ENCODE measurements at regions not wholly inside any gene's neighbourhood (a gene's known extent, or its start where the extent isn't known, plus 50 kb on each side); places are given as distances from the start of the nearest gene placed in this dataset.

DNA sequence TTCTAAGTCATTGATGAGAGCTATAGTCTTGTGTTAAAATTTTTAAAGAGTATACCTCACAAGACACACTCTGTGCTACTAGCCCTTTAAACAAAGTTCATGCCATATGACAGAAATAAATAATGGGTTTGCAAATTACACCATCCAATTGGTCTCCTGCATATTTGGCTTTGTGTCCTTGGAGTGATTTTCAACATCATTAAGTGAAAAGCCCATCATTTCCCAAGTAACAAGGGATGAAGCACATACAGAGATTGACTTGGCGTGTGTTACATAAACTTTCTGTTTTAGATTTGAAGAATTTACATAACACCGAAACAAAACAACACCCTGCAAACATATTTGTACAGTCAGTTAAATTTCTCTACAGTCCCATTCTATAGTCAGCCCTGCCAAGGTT is 216.9 kb upstream of the NEIL3 start:
- intact Hi-C loops (cut with DNase I) = no loop called here
- no peak for DNase-seq (ENCODE audit: low spot score)

DNA sequence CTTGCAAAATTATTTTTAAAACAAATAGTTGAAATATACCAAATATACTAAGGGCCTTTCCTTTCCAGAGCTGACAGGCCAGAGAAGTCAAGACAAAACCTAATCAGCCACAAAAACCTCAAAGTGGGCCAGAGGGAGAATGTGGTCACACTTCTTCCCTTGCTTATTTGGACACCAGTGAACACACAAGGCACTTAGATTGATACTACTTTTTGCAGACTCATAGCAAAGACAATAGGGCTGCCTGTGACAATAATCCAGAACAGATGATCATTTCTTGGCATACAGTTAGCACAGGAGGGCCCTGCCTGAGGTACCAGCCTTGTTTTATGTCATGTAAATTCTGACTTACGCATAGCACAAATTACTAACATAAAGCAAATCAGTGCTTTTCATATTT is 215.7 kb upstream of the NEIL3 start:
- no peak for DNase-seq (ENCODE audit: low spot score)
- intact Hi-C loops (cut with DNase I) = no loop called here

DNA sequence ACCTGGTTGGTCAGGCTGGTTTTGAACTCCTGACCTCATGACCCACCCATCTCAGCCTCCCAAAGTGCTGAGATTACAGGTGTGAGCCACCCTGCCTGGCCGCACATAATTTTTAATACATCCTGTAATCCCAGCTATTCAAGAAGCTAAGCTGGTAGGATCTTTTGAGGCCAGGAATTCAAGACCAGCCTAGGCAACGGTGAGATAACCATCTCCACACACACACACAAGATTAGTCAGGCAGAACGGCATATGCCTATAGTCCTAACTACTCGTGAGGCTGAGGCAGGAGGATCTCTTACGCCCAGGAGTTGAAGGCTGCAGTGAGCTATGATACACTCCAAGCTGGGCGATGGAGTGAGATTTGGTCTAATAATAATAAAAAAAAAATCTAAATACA is 212.4 kb upstream of the NEIL3 start:
- intact Hi-C loops (cut with DNase I) = no loop called here
- no peak for DNase-seq (ENCODE audit: low spot score)

DNA sequence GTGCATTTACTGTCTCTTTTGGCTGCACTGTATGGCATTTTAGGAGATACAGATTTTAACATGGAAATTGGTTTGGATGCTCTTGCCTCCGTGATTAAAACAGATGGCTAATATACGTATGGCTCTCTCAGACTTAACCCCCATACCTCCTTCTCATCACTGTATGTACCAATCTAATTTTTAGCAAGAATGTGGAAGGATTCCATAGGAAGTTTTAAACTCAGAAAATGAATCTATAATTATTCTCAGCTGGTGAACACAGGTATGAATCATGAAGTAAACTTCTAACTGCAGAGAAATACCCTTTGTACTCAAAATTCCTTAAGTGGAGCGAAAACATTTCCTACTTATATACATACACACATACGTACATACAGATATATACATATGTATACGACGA is 210.5 kb upstream of the NEIL3 start:
- intact Hi-C loops (cut with DNase I) = no loop called here

DNA sequence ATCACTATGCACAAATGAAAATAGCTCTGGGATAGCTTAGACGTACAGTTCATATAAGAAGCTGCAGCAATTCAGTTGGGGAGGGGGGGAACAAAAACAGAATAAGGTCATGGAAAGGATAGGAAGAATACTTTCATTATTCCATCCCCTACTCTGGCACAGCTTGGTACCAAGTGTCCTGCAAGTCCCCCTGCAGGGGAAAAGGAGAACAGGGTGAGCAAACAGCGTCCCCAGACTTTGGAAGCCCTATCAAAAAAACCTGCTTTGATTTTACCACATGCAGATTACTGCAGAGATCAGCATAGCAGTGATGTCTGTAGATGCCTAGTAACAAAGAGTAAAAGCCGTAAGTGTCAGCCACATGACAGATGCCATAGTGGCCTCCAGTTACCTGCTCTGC is 209.4 kb upstream of the NEIL3 start:
- no peak for DNase-seq (ENCODE audit: low spot score)
- intact Hi-C loops (cut with DNase I) = no loop called here

More for the DNA sequence above, 210.5 kb upstream of the NEIL3 start:
- DNase-seq (ENCODE audit: low spot score) = no peak

DNA sequence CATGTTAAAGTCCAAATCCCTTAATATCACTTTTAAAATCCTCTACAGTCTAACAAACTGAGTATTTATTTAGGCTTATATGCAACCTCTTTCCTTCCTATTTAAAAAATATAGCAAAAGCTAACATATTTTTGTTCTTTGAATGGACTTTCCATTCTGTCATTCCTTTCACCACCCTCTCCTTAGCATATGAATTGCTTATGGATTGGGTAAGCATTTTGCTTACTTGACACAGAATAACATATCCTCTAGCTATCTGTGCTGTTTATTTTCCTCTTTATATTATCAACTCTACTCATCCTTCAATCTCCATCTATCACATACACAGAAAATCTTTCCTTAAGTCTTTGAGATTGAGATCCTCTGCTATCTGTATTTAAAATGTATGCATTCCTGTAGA is 206.1 kb upstream of the NEIL3 start:
- intact Hi-C loops (cut with DNase I) = no loop called here
- no peak for DNase-seq (ENCODE audit: low spot score)

DNA sequence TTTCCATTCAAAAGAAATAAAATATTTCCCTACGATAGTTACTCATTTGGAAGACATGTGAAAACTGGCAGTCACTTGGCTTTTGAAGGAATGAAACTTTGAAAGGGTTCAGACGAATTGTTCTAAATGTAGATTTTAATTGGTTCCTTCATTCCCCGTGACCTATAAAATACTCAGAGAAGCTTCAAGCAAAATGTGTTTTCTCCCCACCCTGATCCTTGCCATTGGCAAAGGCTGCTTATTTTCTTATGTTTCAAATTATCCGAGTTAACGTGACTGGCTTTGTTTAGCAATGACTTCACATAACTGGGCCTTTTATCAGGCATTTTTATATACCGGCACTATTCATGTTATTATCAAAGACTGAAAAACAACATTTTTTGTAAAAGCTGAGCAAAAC is 204.1 kb upstream of the NEIL3 start:
- intact Hi-C loops (cut with DNase I) = no loop called here
- no peak for DNase-seq (ENCODE audit: low spot score)

DNA sequence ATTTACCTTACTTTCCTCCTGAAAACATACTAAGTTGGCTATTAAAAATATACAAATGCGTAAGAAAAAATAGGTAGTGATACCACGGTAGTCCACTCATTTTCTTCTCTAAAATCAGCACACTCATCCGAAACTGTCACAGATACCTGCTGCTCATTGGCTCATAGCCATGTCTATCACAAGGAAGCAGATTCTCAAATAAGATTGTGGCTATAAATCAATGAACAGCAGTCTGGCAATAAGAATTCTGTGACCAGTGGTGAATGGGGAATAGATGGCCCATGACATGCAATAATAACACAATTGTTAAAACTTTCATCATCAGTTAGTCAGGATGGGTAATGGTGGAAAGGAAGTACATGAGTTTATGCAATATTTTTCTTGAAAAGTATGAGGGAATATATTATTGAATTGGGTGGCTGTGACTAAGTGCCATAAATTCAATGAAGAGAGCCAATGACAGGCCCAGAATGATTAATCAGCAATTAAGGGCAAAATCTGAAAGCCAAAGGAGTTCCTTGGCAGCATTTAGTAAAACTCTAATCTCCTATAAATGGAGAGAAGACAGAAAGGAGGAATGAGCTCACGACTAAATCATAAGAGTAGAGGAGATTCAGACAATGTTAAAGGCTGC is 202.3 kb upstream of the NEIL3 start:
- intact Hi-C loops (cut with DNase I) = no loop called here
- DNase-seq (ENCODE audit: low spot score) = no peak

DNA sequence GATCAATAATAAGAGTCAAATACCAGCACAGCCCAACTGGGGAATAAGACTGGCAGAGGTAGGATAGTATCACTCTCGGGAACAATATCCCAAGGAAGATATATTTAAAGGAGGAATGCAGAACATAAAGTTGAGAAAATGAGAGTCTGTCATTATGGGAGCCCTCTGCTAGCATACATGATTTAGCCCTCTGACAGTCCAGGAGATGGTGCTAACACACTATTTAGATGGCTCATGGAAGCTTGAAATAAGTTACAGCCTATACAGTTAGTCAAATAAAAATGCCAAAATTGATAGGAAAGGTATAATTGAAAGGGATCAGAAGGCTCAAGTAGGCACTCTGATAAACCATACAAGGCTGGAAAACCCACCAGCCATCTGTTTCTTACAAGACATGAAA is 201.0 kb upstream of the NEIL3 start:
- DNase-seq (ENCODE audit: low spot score) = no peak

DNA sequence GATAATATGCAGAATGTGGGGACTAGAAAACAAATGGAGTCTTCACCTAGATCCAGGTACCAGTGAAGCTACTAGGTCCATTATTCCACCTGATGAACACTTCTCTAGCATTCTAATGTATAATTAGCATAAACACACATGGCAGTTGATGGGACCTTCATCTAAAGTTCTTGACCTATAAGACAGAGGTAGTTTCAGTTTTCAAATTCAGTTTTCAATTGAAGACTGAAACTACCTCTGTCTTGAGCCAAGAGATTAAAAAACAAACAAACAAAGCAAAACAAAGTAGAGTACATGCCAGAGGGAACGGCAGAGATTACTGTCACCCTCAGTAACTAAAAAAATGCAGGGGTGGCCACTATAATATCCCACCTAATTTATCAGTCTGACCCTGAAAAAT is 199.9 kb upstream of the NEIL3 start:
- intact Hi-C loops (cut with DNase I) = no loop called here
- DNase-seq (ENCODE audit: low spot score) = no peak

More for the DNA sequence above, 201.0 kb upstream of the NEIL3 start:
- intact Hi-C loops (cut with DNase I) = no loop called here

DNA sequence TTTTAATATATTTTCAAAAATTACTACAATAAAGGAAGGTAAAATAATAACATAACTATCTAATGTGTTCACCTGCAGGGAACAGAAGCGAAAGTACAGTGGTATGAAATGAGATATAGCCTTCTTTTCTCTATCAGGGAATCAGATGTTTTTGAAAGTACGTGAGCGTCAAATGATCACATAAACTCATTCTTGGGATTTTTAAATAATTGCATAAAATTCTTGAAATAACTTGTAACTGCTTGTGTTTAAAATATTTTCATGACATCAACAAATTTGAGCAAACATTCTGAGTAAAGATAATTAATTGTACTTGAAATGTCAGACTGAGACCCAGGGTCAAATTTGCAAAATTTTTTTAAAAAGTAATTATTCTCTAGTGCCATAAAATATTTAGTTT is 193.5 kb upstream of the NEIL3 start:
- intact Hi-C loops (cut with DNase I) = no loop called here
- DNase-seq (ENCODE audit: low spot score) = no peak

DNA sequence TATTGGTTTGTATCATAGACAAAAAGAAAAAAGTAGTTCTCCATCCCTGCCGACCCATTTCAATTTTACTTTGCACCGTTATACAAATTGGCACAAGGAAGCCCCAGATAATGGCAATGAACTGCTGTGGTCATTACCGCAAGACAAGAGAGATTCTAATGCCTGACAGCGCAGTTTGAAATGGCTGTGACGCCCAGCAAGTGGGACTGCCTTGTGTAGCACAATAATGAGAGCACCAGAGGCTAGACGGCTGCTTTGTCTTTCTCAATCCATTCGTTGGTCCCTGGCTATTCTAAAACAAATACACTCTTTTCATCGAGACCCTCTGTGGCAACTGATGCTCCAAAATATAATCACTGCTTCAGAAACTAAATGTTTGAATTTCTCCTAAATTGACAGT is 192.4 kb upstream of the NEIL3 start:
- DNase-seq (ENCODE audit: low spot score) = no peak
- intact Hi-C loops (cut with DNase I) = no loop called here

DNA sequence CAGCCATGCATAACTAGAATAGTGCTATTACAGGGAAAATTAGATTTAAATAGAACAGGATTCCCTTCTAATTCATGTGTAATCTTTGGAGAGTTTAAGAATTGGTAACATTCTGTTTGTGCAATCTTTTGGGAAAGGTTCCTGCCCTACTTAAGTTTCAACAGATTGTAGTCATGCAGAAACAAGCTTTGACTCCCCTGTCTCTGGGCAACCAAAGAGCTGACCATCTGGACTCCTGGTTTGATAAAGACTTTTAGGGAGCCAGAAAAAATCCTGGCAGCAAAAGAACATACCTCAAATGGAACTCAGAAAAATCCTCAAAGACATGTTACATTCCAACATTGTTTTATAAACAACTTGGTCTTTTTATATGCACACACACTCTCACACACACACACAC is 191.1 kb upstream of the NEIL3 start:
- DNase-seq (ENCODE audit: low spot score) = no peak
- intact Hi-C loops (cut with DNase I) = no loop called here

DNA sequence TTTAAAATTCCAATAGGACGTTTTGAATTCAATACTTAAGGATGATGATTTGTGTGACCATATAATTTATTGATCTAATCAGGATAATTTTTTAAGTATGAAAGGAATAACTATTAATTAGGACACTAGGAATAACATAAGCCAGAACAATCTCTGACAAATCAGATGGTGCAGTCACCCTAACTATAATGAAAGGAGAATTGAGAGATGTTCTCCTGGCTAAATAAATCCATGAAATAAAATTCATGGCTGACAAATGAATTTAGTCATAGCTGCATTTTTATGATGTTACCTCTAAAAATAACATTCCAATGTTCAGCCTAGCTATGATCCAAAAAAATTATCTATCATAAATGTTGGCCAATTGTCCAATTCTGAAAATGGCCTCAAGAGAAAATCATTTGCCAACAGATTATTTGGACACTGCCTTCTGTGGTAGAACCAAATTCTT is 190.6 kb upstream of the NEIL3 start:
- intact Hi-C loops (cut with DNase I) = no loop called here
- no peak for DNase-seq (ENCODE audit: low spot score)

DNA sequence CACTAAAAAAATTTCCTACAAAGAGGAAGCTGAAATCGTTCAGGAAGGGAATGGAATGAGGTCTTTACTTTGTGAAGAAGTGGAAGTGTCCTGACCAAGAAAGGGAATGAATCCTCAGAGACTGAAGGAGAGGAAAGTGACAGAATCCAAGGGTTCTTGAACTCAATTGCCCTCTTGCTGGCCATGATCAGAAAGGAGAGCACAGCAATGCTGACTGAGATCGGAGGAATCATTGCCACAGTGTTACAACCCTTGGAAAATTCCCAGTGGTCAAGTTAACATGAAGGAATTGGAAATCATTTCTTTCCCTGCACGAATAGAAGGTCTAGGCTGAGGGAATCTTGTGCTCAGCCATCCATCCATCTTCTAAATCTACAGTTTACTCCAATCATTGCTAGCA is 190.0 kb upstream of the NEIL3 start:
- intact Hi-C loops (cut with DNase I) = no loop called here
- no peak for DNase-seq (ENCODE audit: low spot score)

DNA sequence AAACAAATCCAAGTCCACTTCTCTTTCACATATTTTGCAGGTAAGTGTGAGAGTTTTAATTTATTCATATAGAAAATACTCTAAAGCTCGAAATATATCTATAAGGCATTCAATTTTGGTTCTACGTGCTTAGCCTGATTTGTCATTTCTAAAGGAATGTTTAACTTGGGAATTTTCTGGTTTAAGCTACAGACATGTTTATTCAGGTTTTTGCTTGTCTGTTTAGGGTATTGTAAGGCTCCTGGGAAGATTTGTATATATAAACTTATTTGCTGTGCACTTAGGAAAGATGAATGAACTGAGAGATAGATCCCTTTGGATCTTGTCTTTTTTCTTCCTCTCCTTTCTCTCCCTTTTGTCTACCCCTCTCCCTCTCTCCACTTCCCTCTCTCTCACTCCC is 185.9 kb upstream of the NEIL3 start:
- intact Hi-C loops (cut with DNase I) = no loop called here
- DNase-seq (ENCODE audit: low spot score) = no peak

DNA sequence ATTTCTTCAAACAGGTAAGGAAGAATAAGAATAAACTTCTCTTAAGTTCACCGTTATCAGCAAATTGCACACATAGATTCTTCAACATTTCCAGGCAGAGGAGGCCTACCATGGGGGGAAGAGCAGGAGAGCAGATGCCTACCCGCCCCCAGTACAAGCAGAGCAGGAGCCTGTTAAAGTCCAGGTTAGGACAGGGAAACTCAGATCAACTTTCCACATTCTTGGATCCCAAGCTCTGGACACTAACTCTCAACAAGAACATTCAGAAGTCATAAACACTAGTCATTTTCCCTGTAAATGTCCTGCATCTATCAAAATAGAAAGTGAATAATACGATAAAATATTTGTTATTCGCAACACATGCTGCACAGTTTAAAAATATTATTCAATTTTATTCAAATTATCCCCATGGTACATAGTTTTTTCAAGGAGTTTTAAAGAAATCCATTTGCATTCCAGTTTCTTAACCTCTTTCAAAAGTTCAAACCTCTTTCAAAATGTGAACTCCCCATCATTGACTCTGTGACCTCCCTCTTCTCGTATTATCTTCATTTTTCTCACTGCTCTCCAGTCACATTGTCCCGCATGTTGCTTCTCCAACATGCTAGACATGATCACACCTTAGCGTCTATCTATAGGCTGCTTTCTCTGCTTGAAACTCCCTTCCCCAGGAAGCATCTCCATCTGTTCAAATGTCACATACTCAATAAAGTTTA is 185.2 kb upstream of the NEIL3 start:
- no peak for DNase-seq (ENCODE audit: low spot score)
- intact Hi-C loops (cut with DNase I) = no loop called here

DNA sequence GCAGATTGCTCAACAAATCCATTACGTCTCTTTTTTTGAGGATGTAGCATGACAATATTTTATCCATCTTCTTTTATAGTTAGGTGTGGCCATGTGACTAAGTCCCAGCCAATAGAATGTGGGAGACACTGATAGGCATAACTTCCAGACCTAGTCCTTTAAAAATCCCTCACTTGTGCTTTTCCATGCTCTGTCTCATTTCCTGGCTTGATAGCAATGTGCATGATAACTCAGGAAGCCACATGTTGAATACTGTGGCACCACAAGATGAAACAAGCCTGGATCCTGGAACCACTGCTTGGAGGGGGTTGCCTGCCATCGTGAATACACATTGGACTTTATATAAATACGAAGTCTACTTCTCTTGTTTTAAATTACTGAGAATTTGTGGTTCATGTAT is 184.0 kb upstream of the NEIL3 start:
- no peak for DNase-seq (ENCODE audit: low spot score)
- intact Hi-C loops (cut with DNase I) = no loop called here

DNA sequence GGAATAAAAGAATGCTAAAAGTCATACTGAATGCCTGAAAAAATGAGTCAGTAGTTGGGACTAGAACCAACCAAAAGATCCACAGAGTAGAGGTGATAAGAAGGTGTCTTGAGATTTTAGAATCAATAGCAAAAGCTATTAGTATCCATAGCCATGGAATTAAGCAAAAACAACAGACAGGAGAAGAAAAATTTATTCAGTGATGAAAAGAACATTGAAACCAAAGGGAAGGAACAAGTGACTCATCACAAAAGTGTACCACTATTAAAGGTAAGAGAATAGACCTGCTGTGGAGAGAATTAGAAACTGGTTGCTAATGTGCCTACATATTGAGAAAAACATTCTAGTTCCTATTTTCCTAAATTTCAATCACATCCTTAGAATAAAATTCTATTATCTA is 182.0 kb upstream of the NEIL3 start:
- intact Hi-C loops (cut with DNase I) = no loop called here
- no peak for DNase-seq (ENCODE audit: low spot score)

DNA sequence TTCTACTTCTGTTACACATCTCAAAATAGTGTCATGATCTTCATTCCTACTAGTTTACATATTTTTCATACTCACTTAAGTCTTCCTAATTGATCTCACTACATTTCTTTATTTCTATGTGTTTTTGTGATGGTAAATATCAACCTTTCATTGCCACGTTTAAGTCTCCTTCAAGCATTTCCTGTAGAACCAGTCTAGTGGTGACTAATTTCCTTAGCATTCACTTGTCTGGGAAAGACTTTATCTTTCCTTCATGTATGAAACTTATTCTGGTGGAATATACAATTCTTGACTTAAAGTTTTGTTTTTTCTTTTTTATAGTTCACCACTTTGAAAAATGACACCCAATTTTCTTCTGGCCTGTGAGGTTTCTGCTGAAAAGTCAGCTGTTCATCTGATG is 181.4 kb upstream of the NEIL3 start:
- intact Hi-C loops (cut with DNase I) = no loop called here
- DNase-seq (ENCODE audit: low spot score) = no peak

DNA sequence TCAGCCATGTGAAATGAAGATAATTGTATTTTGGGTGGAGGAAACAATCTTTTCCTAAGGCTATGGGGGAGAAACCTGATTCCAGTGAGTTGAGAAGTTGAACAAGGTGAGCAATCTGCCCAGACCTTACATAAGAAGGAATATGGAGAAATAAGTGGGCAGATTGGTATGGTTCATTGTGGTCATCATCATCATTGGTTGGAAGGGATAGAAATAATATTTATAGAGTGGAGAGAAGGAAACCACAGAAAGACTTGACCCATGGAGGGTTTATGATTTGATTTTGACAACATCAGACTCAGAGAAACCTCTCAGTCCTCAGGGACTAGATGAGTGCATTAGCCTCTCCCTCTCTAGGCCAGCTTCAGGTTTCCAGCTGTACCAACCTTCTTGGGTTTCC is 177.9 kb upstream of the NEIL3 start:
- no peak for DNase-seq (ENCODE audit: low spot score)
- intact Hi-C loops (cut with DNase I) = no loop called here

DNA sequence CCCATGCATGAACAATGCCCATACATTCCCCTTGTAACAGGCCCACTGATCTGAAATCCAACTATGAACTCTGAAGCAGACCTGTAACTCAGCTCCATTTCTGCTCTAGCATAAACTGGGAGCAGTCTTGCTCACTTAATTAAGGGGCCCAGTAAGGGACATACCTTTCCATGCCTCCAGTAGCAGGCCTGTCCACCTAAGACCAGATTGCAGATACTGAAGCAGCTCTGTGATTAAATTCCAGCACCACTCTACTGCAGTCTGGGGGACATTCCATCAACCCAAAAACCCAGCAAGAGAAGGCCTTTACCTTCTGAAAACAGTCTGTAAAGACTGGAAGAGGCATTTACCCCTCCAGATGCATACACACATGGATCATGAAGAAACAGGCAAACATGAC is 162.0 kb upstream of the NEIL3 start:
- intact Hi-C loops (cut with DNase I) = no loop called here
- no peak for DNase-seq (ENCODE audit: low spot score)

Measured in cardiac septum (tissue), 1 donor.